ENCODE measurements at regions not wholly inside any gene's neighbourhood (a gene's known extent, or its start where the extent isn't known, plus 50 kb on each side); places are given as distances from the start of the nearest gene placed in this dataset.

GRCh38 chr4:29336861-29337260 lies 1383.3 kb upstream of the PCDH7 start:
- no peak for TF ChIP-seq TCF7L2 (IDR thresholded peaks at IDR 0.05; ENCODE audit: low read depth, low read length)
- no peak for TF ChIP-seq REST (IDR thresholded peaks at IDR 0.05; ENCODE audit: insufficient read depth in 1 of 2, low read depth in 2 of 2, low read length in 1 of 2)
- TF ChIP-seq POLR2AphosphoS5 (IDR thresholded peaks at IDR 0.05; ENCODE audit: low read depth, low read length), result no peak

Measured in Panc1 (cell line).